Osteoblast (primary cell): ENCODE measurements at regions not wholly inside any gene's neighbourhood (a gene's known extent, or its start where the extent isn't known, plus 50 kb on each side); places are given as distances from the start of the nearest gene placed in this dataset.

Experiments
- DNase-seq: peaks from one replicate; pipeline ENCODE4 v3.0.0; 2011; ENCODE audit warnings: low spot score, mixed read lengths; ENCODE audit not compliant: insufficient read length; ENCODE audit errors: missing footprints
- H2AFZ ChIP-seq: 2 replicates; pipeline ENCODE4 v1.6.0; 2011; ENCODE audit warnings: mild to moderate bottlenecking, low read length
- H3K27ac ChIP-seq: 2 replicates; pipeline ENCODE4 v1.5.1; 2011; ENCODE audit warnings: mild to moderate bottlenecking, low read depth, low read length, moderate library complexity
- H3K27me3 ChIP-seq: 2 replicates; pipeline ENCODE4 v1.6.0; 2012; ENCODE audit warnings: mild to moderate bottlenecking, control low read depth, inconsistent platforms, low read length, moderate library complexity; ENCODE audit not compliant: insufficient read depth
- H3K36me3 ChIP-seq: 2 replicates; pipeline ENCODE4 v1.5.1; 2011; ENCODE audit warnings: mild to moderate bottlenecking, low read length, control low read depth, moderate library complexity; ENCODE audit not compliant: insufficient read depth
- H3K4me1 ChIP-seq: 2 replicates; pipeline ENCODE4 v1.5.1; 2011; ENCODE audit warnings: mild to moderate bottlenecking, low read length, control low read depth, moderate library complexity; ENCODE audit not compliant: insufficient read depth
- H3K4me2 ChIP-seq: 2 replicates; pipeline ENCODE4 v1.6.0; 2011; ENCODE audit warnings: mild to moderate bottlenecking, low read length; ENCODE audit not compliant: insufficient read depth
- H3K4me3 ChIP-seq: fragments of 200-600 bp; sonication (generic); 3 replicates; pipeline ENCODE4 v1.5.1; 2012; ENCODE audit warnings: mild to moderate bottlenecking, low read length, inconsistent platforms; ENCODE audit not compliant: insufficient read depth
- H3K79me2 ChIP-seq: 2 replicates; pipeline ENCODE4 v1.6.0; 2012; ENCODE audit warnings: mild to moderate bottlenecking, low read length, control low read depth, inconsistent platforms; ENCODE audit not compliant: insufficient read depth
- H3K9me3 ChIP-seq: 2 replicates; pipeline ENCODE4 v1.5.1; 2011; ENCODE audit warnings: low read depth, low read length, control low read depth
- H4K20me1 ChIP-seq: 2 replicates; pipeline ENCODE4 v1.6.0; 2012; ENCODE audit warnings: mild to moderate bottlenecking, low read length, control low read depth; ENCODE audit not compliant: insufficient read depth
- TF ChIP-seq, protein P1 (sequence below): IDR thresholded peaks from 2 replicates; pipeline ENCODE4 v1.5.1; 2011; ENCODE audit warnings: mild to moderate bottlenecking, low read depth, low read length, moderate library complexity; ENCODE audit errors: extremely low read depth

DNA sequence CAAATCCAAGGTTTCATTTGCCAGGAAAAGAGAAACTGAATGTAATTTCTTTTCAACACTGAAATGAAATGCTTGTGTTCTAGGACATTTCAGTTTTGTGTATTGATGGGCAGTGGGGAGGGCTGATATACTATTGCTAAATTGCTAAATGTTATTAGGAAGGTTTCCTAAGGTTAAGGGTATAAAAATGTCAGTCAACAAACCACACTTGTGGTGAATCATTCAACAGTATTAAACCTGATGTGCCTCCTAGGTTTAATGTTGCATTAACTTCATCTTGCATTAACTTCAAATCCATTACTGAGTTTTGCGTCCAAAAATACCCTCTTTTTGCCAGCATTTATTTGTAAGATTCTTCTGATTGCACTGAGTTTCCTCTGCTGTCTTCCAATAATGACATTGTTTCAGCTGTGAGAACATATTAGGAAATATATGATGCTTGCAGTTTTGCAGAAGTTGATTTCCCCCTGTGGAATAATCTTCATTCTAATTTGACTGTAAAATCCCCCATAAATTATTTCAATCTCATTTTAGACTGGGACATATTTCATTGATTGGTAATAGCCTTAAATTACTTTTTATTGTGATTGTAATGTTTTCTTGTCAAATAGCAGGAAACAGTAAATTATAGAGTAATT lies 758.3 kb downstream of the GBE1 start:
- Histone ChIP-seq H3K27ac (no peak overlapping the region), H3K79me2 (no peaks in the 10 kb centered on the region), H2AFZ (no peak overlapping the region), H4K20me1 (no peaks in the 10 kb centered on the region), H3K4me2 (no peak overlapping the region), H3K27me3 (no peaks in the 10 kb centered on the region), H3K9me3 (no peaks in the 10 kb centered on the region), H3K36me3 (no peaks in the 10 kb centered on the region), H3K4me3 (no peak overlapping the region), H3K4me1 (no peaks in the 10 kb centered on the region)
- TF ChIP-seq, protein P1, sequence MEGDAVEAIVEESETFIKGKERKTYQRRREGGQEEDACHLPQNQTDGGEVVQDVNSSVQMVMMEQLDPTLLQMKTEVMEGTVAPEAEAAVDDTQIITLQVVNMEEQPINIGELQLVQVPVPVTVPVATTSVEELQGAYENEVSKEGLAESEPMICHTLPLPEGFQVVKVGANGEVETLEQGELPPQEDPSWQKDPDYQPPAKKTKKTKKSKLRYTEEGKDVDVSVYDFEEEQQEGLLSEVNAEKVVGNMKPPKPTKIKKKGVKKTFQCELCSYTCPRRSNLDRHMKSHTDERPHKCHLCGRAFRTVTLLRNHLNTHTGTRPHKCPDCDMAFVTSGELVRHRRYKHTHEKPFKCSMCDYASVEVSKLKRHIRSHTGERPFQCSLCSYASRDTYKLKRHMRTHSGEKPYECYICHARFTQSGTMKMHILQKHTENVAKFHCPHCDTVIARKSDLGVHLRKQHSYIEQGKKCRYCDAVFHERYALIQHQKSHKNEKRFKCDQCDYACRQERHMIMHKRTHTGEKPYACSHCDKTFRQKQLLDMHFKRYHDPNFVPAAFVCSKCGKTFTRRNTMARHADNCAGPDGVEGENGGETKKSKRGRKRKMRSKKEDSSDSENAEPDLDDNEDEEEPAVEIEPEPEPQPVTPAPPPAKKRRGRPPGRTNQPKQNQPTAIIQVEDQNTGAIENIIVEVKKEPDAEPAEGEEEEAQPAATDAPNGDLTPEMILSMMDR: no peak
- DNase-seq: no peak

DNA sequence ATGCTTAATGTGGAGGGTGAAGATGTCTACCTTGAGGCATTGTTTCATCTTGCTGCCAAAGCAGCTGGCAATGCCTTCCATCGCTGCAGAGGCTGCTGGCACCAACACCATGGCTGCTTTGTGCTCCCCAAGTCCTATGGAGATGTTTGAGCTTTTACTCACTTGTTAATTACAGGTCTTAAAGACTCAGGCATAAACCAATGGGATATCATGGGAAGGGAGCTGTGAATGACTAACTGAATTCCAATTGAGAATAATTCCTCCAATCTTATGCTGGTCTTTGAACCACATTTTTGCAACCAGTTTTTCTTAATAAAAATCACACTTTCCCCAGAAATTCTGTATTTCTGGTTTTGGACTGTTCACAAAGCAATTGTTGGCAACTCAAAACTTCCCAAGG lies 762.0 kb downstream of the GBE1 start:
- Histone ChIP-seq H3K27me3 (no peaks in the 10 kb centered on the region), H3K79me2 (no peaks in the 10 kb centered on the region), H4K20me1 (no peaks in the 10 kb centered on the region), H3K36me3 (no peaks in the 10 kb centered on the region), H3K4me3 (no peak overlapping the region), H3K4me1 (no peaks in the 10 kb centered on the region), H3K4me2 (no peak overlapping the region), H2AFZ (no peak overlapping the region), H3K9me3 (peaks cover under 1% of the 10 kb centered on the region), H3K27ac (no peak overlapping the region)
- no peak for DNase-seq
- TF ChIP-seq, protein P1: no peak

DNA sequence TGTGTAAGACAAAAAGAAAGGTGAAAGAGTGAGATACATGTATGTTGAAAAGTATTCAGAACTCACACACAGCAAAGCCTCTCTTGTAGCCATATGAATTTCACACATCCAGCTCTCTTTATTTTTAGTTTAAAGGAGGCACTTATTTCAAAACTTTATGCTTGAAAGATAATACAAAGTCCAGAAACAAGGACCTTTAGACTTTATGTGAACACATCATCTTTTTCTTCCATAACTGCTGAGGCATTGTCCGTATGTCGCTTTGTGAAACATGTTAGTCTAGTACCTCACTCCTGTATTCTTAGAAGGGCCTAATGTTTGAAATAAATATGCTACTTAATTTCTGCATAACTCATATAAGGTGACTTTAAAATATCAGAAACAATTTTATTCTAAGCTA lies 763.4 kb downstream of the GBE1 start:
- TF ChIP-seq, protein P1: no peak
- Histone ChIP-seq H3K36me3 (no peaks in the 10 kb centered on the region), H4K20me1 (no peaks in the 10 kb centered on the region), H3K27ac (no peak overlapping the region), H3K79me2 (no peaks in the 10 kb centered on the region), H3K4me3 (no peak overlapping the region), H2AFZ (no peak overlapping the region), H3K4me1 (no peaks in the 10 kb centered on the region), H3K4me2 (no peak overlapping the region), H3K27me3 (no peaks in the 10 kb centered on the region), H3K9me3 (peaks cover 2% of the 10 kb centered on the region)
- DNase-seq: no peak

DNA sequence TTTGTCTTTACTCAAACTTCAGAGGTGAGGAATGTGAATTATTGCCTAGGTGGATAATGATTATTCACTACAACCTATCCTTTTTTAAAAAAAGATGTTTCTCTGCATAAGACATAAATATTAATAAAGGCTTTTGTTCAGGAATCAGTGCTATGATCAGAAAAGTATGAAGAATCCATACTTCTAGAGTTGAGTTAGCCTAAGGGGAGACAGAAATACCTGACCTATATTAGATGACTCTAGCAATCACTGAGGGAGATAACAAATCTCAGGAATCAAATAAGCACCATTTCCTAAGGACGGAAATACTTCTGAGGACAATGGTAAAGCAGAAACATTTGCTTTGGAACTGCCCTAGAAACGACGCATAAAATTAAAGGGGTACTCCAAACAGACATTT lies 763.8 kb downstream of the GBE1 start:
- Histone ChIP-seq H2AFZ (no peak overlapping the region), H3K9me3 (peaks cover 2% of the 10 kb centered on the region), H3K4me1 (no peaks in the 10 kb centered on the region), H3K4me3 (no peak overlapping the region), H3K36me3 (no peaks in the 10 kb centered on the region), H4K20me1 (no peaks in the 10 kb centered on the region), H3K79me2 (no peaks in the 10 kb centered on the region), H3K27me3 (no peaks in the 10 kb centered on the region), H3K27ac (no peak overlapping the region), H3K4me2 (no peak overlapping the region)
- TF ChIP-seq, protein P1: no peak
- no peak for DNase-seq
